ENCODE measurements at regions not wholly inside any gene's neighbourhood (a gene's known extent, or its start where the extent isn't known, plus 50 kb on each side); places are given as distances from the start of the nearest gene placed in this dataset.

DNA sequence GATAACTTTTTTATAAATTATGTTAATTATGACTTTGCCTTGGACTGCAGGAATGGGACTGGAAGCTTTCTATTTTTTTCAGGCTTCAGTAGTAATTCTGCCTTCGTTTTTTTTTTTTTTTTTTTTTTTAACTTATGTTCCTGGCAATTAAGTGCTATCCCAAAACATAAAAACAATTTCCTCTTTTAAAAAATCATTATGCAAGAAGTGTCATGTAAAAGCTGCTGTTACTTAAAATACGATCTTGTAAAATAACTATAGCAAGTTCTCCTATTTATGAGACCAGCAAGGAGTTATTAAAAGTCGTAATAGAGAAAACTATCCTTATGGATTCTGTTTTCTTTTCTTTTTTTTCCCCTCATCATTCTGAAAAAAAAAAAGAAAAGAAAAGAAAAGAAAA, 106.6 kb upstream of the FOXN2 start:
- no peaks in the 10 kb centered on the region for H3K36me3 ChIP-seq (ENCODE audit: control insufficient read depth in 2 of 3, insufficient read depth in 3 of 3, low read length in 3 of 3)
- no peak overlapping the region for H3K27ac Mint-ChIP-seq
- no peak overlapping the region for H3K27ac ChIP-seq (ENCODE audit: low read depth, low read length)
- H3K27me3 Mint-ChIP-seq, result no peaks in the 10 kb centered on the region
- peaks cover 0 to 9% (median 0%) of the 10 kb centered on the region in 7 donors for H3K4me1 Mint-ChIP-seq
- no peak overlapping the region for H3K4me3 Mint-ChIP-seq
- no peaks in the 10 kb centered on the region for H3K9me3 ChIP-seq (ENCODE audit: control insufficient read depth in 2 of 3, low read length in 3 of 3)
- H3K27me3 ChIP-seq (ENCODE audit: control insufficient read depth in 2 of 2, insufficient read depth in 2 of 2, low read length in 2 of 2), result no peaks in the 10 kb centered on the region
- DNase-seq (no peak), ATAC-seq (no peak)
- H3K36me3 Mint-ChIP-seq, result no peaks in the 10 kb centered on the region
- CTCF ChIA-PET, result no interaction called here
- POLR2A ChIA-PET, result interaction anchor here (0.7 kb wide), 1 partner anchor 138 kb away, joined by 3 read pairs; no protein-coding TSS in a partner anchor
- H3K4me3 ChIP-seq (ENCODE audit: low read length), result no peak overlapping the region
- no peaks in the 10 kb centered on the region for H3K4me1 ChIP-seq (ENCODE audit: control insufficient read depth in 2 of 2, insufficient read depth in 2 of 2, low read length in 2 of 2)
- intact Hi-C loops (cut with micrococcal nuclease), result no loop called here
- peaks cover 0 to 5% (median 0%) of the 10 kb centered on the region in 11 donors for H3K9me3 Mint-ChIP-seq

DNA sequence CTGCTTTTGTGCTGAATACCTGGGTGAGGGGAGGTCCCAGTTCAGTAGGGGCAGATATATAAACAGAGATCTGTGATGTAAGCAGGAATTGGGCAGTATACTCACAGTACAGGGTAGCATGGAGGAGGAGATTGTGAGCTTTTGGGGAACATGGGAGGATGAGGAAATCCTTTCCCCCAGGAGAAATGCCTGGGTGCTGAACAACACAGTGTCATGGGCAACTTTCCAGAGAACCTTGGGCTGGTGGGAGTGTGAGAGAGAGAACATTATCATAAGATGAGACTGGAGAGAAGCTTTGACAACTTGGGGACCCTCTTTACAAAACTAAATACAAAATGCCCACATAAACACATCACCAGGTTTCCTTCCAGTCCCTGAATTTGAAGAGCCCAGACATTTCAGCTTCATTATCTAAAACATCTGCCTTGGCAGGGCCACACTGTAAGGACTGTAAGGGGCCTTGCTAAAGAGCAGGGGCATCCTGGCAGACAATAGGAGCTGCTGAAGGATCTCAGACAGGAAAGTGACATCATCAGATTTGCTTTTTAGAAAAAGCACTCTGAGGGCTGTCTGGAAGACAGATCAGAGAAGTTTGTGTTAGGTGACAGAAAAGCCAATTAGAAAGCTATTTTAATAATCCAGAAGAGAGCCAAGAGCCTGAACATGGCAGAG, 105.1 kb upstream of the FOXN2 start:
- ATAC-seq, result no peak
- CTCF ChIA-PET, result interaction anchor here (0.6 kb wide), 1 partner anchor 210 kb away, joined by 3 read pairs; no protein-coding TSS in a partner anchor
- intact Hi-C loops (cut with micrococcal nuclease), result no loop called here

DNA sequence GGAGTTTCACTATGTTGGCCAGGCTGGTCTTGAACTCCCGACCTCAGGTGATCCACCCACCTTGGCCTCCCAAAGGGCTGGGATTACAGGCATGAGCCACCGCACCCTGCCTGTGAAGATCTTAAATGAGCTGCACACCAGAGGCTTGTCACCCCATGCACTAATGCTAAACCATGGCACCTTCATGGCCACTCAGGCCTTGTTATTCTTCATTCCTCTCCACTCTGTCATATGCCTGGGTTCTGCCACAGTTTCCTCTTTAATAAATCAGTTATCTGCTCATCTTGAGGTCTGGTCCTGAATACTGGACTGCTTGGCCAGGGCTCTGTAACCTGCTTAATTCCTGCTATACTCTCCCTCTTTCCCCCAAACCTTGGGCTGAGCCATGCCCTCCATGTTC, 104.3 kb upstream of the FOXN2 start:
- Mint-ChIP-seq H3K4me1 (peaks cover 0 to 9% (median 0%) of the 10 kb centered on the region in 7 donors), H3K27ac (peak overlapping the region in 1 of 9 donors; percentile 3), H3K4me3 (no peak overlapping the region), H3K27me3 (no peaks in the 10 kb centered on the region), H3K36me3 (no peaks in the 10 kb centered on the region), H3K9me3 (peaks cover 0 to 5% (median 0%) of the 10 kb centered on the region in 11 donors)
- no peaks in the 10 kb centered on the region for H3K4me1 ChIP-seq (ENCODE audit: control insufficient read depth in 2 of 2, insufficient read depth in 2 of 2, low read length in 2 of 2)
- POLR2A ChIA-PET, result no interaction called here
- DNase-seq, result no peak
- H3K9me3 ChIP-seq (ENCODE audit: control insufficient read depth in 2 of 3, low read length in 3 of 3), result no peaks in the 10 kb centered on the region
- no peaks in the 10 kb centered on the region for H3K27me3 ChIP-seq (ENCODE audit: control insufficient read depth in 2 of 2, insufficient read depth in 2 of 2, low read length in 2 of 2)
- intact Hi-C loops (cut with micrococcal nuclease), result loop anchor here in 1 of 2 donors (5.0 kb wide), 1 partner anchor 212 kb away; no protein-coding TSS in a partner anchor
- no peak overlapping the region for H3K4me3 ChIP-seq (ENCODE audit: low read length)
- CTCF ChIA-PET, result no interaction called here
- no peaks in the 10 kb centered on the region for H3K36me3 ChIP-seq (ENCODE audit: control insufficient read depth in 2 of 3, insufficient read depth in 3 of 3, low read length in 3 of 3)
- ATAC-seq, result no peak
- no peak overlapping the region for H3K27ac ChIP-seq (ENCODE audit: low read depth, low read length)

More for the DNA sequence above, 105.1 kb upstream of the FOXN2 start:
- no peak overlapping the region for H3K4me3 Mint-ChIP-seq
- Histone ChIP-seq H3K9me3 (ENCODE audit: control insufficient read depth in 2 of 3, low read length in 3 of 3) (no peaks in the 10 kb centered on the region), H3K36me3 (ENCODE audit: control insufficient read depth in 2 of 3, insufficient read depth in 3 of 3, low read length in 3 of 3) (no peaks in the 10 kb centered on the region), H3K4me3 (ENCODE audit: low read length) (no peak overlapping the region), H3K27ac (ENCODE audit: low read depth, low read length) (no peak overlapping the region), H3K4me1 (ENCODE audit: control insufficient read depth in 2 of 2, insufficient read depth in 2 of 2, low read length in 2 of 2) (no peaks in the 10 kb centered on the region), H3K27me3 (ENCODE audit: control insufficient read depth in 2 of 2, insufficient read depth in 2 of 2, low read length in 2 of 2) (no peaks in the 10 kb centered on the region)
- peaks cover 0 to 9% (median 0%) of the 10 kb centered on the region in 7 donors for H3K4me1 Mint-ChIP-seq
- H3K36me3 Mint-ChIP-seq, result no peaks in the 10 kb centered on the region
- POLR2A ChIA-PET, result no interaction called here
- no peaks in the 10 kb centered on the region for H3K27me3 Mint-ChIP-seq
- DNase-seq, result no peak
- peaks cover 0 to 5% (median 0%) of the 10 kb centered on the region in 11 donors for H3K9me3 Mint-ChIP-seq
- H3K27ac Mint-ChIP-seq, result no peak overlapping the region

DNA sequence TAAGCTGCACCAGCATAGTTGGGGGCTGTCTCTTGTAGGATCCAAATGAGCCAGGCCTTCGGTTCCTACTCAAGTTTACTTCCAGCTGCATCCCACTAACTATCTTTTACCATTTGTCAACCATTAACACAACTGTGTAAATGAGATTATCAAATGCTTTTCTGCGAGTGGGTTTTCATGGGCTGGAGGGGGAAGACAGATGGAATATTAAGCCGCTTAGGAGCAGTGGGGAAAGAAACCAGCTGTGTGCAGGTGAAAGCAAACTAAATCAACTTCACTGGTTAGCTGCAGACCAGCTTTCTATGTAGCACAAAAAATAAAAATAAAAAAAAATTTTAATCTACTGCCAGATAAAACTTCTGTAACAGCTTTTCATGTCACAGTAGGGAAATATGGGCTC, 100.8 kb upstream of the FOXN2 start:
- Mint-ChIP-seq H3K4me1 (peaks cover 0 to 8% (median 0%) of the 10 kb centered on the region in 7 donors), H3K36me3 (peaks cover 0 to 3% (median 0%) of the 10 kb centered on the region in 5 donors), H3K4me3 (no peak overlapping the region), H3K27me3 (peaks cover 0 to 3% (median 0%) of the 10 kb centered on the region in 5 donors), H3K27ac (no peak overlapping the region), H3K9me3 (peaks cover 0 to 5% (median 0%) of the 10 kb centered on the region in 11 donors)
- DNase-seq, result no peak
- H3K27me3 ChIP-seq (ENCODE audit: control insufficient read depth in 2 of 2, insufficient read depth in 2 of 2, low read length in 2 of 2), result no peaks in the 10 kb centered on the region
- ChIA-PET CTCF (no interaction called here), POLR2A (no interaction called here)
- H3K9me3 ChIP-seq (ENCODE audit: control insufficient read depth in 2 of 3, low read length in 3 of 3), result no peaks in the 10 kb centered on the region
- intact Hi-C loops (cut with micrococcal nuclease), result loop anchor here in 1 of 2 donors (5.0 kb wide), 1 partner anchor 209 kb away; no protein-coding TSS in a partner anchor
- no peak overlapping the region for H3K27ac ChIP-seq (ENCODE audit: low read depth, low read length)
- H3K36me3 ChIP-seq (ENCODE audit: control insufficient read depth in 2 of 3, insufficient read depth in 3 of 3, low read length in 3 of 3), result no peaks in the 10 kb centered on the region
- ATAC-seq, result no peak
- no peaks in the 10 kb centered on the region for H3K4me1 ChIP-seq (ENCODE audit: control insufficient read depth in 2 of 2, insufficient read depth in 2 of 2, low read length in 2 of 2)
- H3K4me3 ChIP-seq (ENCODE audit: low read length), result no peak overlapping the region

DNA sequence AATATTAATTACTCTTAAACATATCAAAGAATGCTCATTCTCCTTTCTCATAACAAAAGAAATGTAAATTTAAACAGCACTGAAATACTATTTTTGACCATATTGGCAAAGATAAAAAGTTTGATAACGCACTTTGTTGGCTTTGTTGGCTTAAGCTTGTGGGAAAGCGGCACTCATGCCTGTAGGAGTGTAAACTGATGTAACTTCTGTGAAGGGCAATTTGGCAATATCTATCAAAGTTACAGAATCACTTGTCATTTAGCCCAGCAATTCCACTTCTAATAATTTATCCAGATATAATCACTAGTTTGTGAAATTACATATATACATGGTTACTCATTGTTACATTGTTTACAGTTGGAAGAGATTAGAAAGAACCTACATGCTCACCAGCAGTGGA, 96.3 kb upstream of the FOXN2 start:
- Mint-ChIP-seq H3K9me3 (no peaks in the 10 kb centered on the region), H3K4me1 (peaks cover 0 to 14% (median 6%) of the 10 kb centered on the region in 7 donors)

DNA sequence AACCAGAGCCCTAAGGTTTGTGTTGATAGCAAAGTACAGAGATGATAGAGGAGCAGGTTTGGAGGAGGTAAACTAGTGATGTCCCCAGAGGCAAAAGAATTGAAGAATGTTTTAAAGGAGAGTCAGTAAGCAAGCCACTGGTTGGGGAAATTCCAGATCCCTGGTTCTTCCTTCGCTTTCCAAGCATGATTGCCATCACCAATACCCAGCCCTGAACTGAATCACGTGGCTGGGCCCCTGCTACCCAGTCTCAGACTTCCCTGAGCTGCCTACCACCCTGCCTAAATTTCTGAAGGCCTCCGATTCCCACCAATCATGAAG, 95.3 kb upstream of the FOXN2 start:
- Mint-ChIP-seq H3K4me1 (peaks cover 0 to 14% (median 6%) of the 10 kb centered on the region in 7 donors), H3K9me3 (no peaks in the 10 kb centered on the region), H3K36me3 (peaks cover 0 to 3% (median 0%) of the 10 kb centered on the region in 5 donors), H3K27ac (no peak overlapping the region), H3K27me3 (peaks cover 0 to 3% (median 0%) of the 10 kb centered on the region in 5 donors), H3K4me3 (no peak overlapping the region)
- no peak overlapping the region for H3K4me3 ChIP-seq (ENCODE audit: low read length)
- no peak overlapping the region for H3K27ac ChIP-seq (ENCODE audit: low read depth, low read length)
- POLR2A ChIA-PET, result no interaction called here
- H3K4me1 ChIP-seq (ENCODE audit: control insufficient read depth in 2 of 2, insufficient read depth in 2 of 2, low read length in 2 of 2), result no peaks in the 10 kb centered on the region
- no peaks in the 10 kb centered on the region for H3K36me3 ChIP-seq (ENCODE audit: control insufficient read depth in 2 of 3, insufficient read depth in 3 of 3, low read length in 3 of 3)
- no peaks in the 10 kb centered on the region for H3K9me3 ChIP-seq (ENCODE audit: control insufficient read depth in 2 of 3, low read length in 3 of 3)
- ATAC-seq (no peak), DNase-seq (no peak)
- CTCF ChIA-PET, result interaction anchor here (0.8 kb wide), 1 partner anchor 452 kb away, joined by 3 read pairs; no protein-coding TSS in a partner anchor
- intact Hi-C loops (cut with micrococcal nuclease), result no loop called here
- no peaks in the 10 kb centered on the region for H3K27me3 ChIP-seq (ENCODE audit: control insufficient read depth in 2 of 2, insufficient read depth in 2 of 2, low read length in 2 of 2)

More for the DNA sequence above, 96.3 kb upstream of the FOXN2 start:
- peaks cover 0 to 3% (median 0%) of the 10 kb centered on the region in 5 donors for H3K27me3 Mint-ChIP-seq
- H3K27ac ChIP-seq (ENCODE audit: low read depth, low read length), result no peak overlapping the region
- H3K4me3 Mint-ChIP-seq, result no peak overlapping the region
- no peak overlapping the region for H3K27ac Mint-ChIP-seq
- no peak for ATAC-seq
- no peak for DNase-seq
- no peaks in the 10 kb centered on the region for H3K4me1 ChIP-seq (ENCODE audit: control insufficient read depth in 2 of 2, insufficient read depth in 2 of 2, low read length in 2 of 2)
- no peaks in the 10 kb centered on the region for H3K27me3 ChIP-seq (ENCODE audit: control insufficient read depth in 2 of 2, insufficient read depth in 2 of 2, low read length in 2 of 2)
- CTCF ChIA-PET, result no interaction called here
- H3K36me3 Mint-ChIP-seq, result peaks cover 0 to 3% (median 0%) of the 10 kb centered on the region in 5 donors
- H3K4me3 ChIP-seq (ENCODE audit: low read length), result no peak overlapping the region
- intact Hi-C loops (cut with micrococcal nuclease), result no loop called here
- POLR2A ChIA-PET, result interaction anchor here (0.7 kb wide), 1 partner anchor 94 kb away, joined by 4 read pairs; no protein-coding TSS in a partner anchor
- no peaks in the 10 kb centered on the region for H3K9me3 ChIP-seq (ENCODE audit: control insufficient read depth in 2 of 3, low read length in 3 of 3)
- no peaks in the 10 kb centered on the region for H3K36me3 ChIP-seq (ENCODE audit: control insufficient read depth in 2 of 3, insufficient read depth in 3 of 3, low read length in 3 of 3)

Measured in naive thymus-derived CD4-positive, alpha-beta T cell (primary cell).